Sigmoid colon (tissue), 6 donors: ENCODE measurements at regions not wholly inside any gene's neighbourhood (a gene's known extent, or its start where the extent isn't known, plus 50 kb on each side); places are given as distances from the start of the nearest gene placed in this dataset.
"Not testable (repeated sequence)": the region's sequence is repeated elsewhere in the genome, so short reads cannot be mapped to it uniquely, and the experiment has no call there.

Source experiments
- DNase-seq: peaks from one replicate; pipeline ENCODE4 v3.0.0-alpha.2; 2019
- H3K27ac ChIP-seq, 4 donors: fragments of 200-600 bp; sonication (generic); one replicate each; pipeline ENCODE4 v1.5.1; 2016 to 2019; ENCODE audit warnings: mild to moderate bottlenecking in 1 of 4
- H3K27me3 ChIP-seq, 3 donors: fragments of 200-600 bp; sonication (generic); one replicate each; pipeline ENCODE4 v1.5.1; 2019; ENCODE audit warnings: mild to moderate bottlenecking in 1 of 3
- H3K36me3 ChIP-seq, 4 donors: fragments of 200-600 bp; sonication (generic); one replicate each; pipeline ENCODE4 v1.5.1; 2016 to 2019
- H3K4me1 ChIP-seq, 4 donors: fragments of 200-600 bp; sonication (generic); one replicate each; pipeline ENCODE4 v1.5.1; 2017 to 2019
- H3K4me3 ChIP-seq, 4 donors: fragments of 200-600 bp; sonication (generic); one replicate each; pipeline ENCODE4 v1.5.1; 2017 to 2019; ENCODE audit warnings: mild to moderate bottlenecking in 2 of 4, moderate library complexity in 1 of 4
- H3K9me3 ChIP-seq, 4 donors: fragments of 200-600 bp in 3 of 4; sonication (generic) in 3 of 4; one replicate each; pipeline versions ENCODE4 v1.5.1 to v1.6.1; 2013 to 2019
- CTCF ChIP-seq, 4 experiments: fragments of 450-650 bp in 3 of 4; fragments of 200-600 bp in 1 of 4; IDR thresholded peaks; one replicate each; pipeline ENCODE4 v1.5.1; 2016 to 2019; ENCODE audit warnings: antibody characterized with exemption in 4 of 4, mild to moderate bottlenecking in 3 of 4, moderate library complexity in 2 of 4
- EP300 ChIP-seq, 4 donors: sonication (generic); formaldehyde crosslinking; IDR thresholded peaks; one replicate each; pipeline ENCODE4 v1.6.1; 2017; ENCODE audit warnings: antibody characterized with exemption in 4 of 4
- POLR2A ChIP-seq, 2 donors: fragments of 450-650 bp; IDR thresholded peaks; one replicate each; pipeline ENCODE4 v1.6.1; 2016; ENCODE audit warnings: antibody characterized with exemption in 2 of 2, mild to moderate bottlenecking in 2 of 2, moderate library complexity in 2 of 2
- POLR2AphosphoS5 ChIP-seq, 4 donors: sonication (generic); formaldehyde crosslinking; IDR thresholded peaks; one replicate each; pipeline ENCODE4 v1.6.1; 2017; ENCODE audit warnings: antibody characterized with exemption in 4 of 4
- WGBS, 2 donors: extraction: QIAGEN DNeasy Blood & Tissue Kit; methylation state at CpG; one replicate each; pipeline ENCODE4 v1.1.7; 2013; 5-methylcytosine and 5-hydroxymethylcytosine counted together
- intact Hi-C: fragments of 100-400 bp; cut with DNase I; formaldehyde crosslinking; loops from one replicate; pipeline ENCODE4 v1.15.1; 2023
- donor health status: healthy with polysubstance abuse.
- donor health status: healthy.

DNA sequence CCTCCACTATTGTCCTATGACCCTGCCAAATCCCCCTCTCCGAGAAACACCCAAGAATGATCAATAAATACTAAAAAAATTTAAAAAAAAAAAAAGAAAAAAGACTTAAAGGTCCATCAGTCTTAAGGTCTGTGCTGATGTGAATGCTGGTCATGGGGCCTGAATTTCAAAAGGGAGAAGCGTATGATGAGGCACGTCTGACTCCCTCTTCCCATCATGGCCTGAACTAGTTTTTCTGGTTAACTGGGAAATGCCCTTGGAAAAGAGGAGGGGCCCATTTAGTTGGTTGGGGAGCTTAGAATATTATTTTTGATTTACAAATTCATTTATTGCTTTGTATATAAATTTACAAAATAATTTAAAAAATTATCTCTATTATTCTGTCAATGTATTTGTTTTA is 291.0 kb upstream of the CDH19 start:
- no peak for DNase-seq
- Histone ChIP-seq H3K36me3 (no peaks in the 10 kb centered on the region), H3K27ac (no peak overlapping the region), H3K4me3 (no peak overlapping the region), H3K27me3 (no peaks in the 10 kb centered on the region), H3K4me1 (no peaks in the 10 kb centered on the region), H3K9me3 (no peaks in the 10 kb centered on the region)
- WGBS, 2 donors, result 63 to 81% methylated on average over 3 of the region's 3 CpGs
- TF ChIP-seq EP300 (IDR thresholded peaks at IDR 0.05) (no peak), POLR2A (IDR thresholded peaks at IDR 0.05) (no peak), CTCF (IDR thresholded peaks at IDR 0.05) (no peak)
- intact Hi-C loops, result no loop called here

DNA sequence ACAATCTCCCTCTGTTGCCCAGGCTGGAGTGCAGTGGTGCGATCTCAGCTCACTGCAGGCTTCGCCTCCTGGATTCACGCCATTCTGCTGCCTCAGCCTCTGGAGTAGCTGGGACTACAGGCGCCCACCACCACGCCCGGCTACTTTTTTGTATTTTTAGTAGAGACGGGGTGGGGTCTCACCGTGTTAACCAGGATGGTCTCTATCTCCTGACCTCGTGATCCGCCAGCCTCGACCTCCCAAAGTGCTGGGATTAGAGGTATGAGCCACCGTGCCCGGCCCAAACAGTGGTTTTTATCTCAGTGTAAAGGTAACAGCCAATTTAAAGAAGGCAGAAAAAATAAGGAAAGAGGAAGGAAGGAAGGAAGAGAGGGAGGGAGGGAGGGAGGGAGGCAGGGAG is 288.5 kb upstream of the CDH19 start:
- DNase-seq, H3K36me3 ChIP-seq, H3K4me3 ChIP-seq, intact Hi-C loops, H3K27me3 ChIP-seq, H3K9me3 ChIP-seq, H3K4me1 ChIP-seq, H3K27ac ChIP-seq: not testable (repeated sequence)
- WGBS, 2 donors, result 94 to 95% methylated on average over 13 of the region's 13 CpGs

GRCh38 chr18:66874812-66875474 is 271.1 kb upstream of the CDH19 start:
- H3K27ac ChIP-seq, result no peak overlapping the region
- intact Hi-C loops, result no loop called here
- no peak overlapping the region for H3K4me3 ChIP-seq
- no peaks in the 10 kb centered on the region for H3K9me3 ChIP-seq
- H3K4me1 ChIP-seq, result no peaks in the 10 kb centered on the region
- WGBS, 2 donors, result 16 to 58% methylated on average over 3 of the region's 3 CpGs
- no peaks in the 10 kb centered on the region for H3K36me3 ChIP-seq
- no peaks in the 10 kb centered on the region for H3K27me3 ChIP-seq
- no peak for DNase-seq
- no peak for TF ChIP-seq EP300 (IDR thresholded peaks at IDR 0.05)
- no peak for TF ChIP-seq POLR2A (IDR thresholded peaks at IDR 0.05)

- H3K36me3 ChIP-seq, result no peaks in the 10 kb centered on the region
- H3K9me3 ChIP-seq, result no peaks in the 10 kb centered on the region
- intact Hi-C loops, result no loop called here
- no peak overlapping the region for H3K4me3 ChIP-seq
- DNase-seq, result no peak
- no peak overlapping the region for H3K27ac ChIP-seq
- H3K4me1 ChIP-seq, result no peaks in the 10 kb centered on the region
- no peak for TF ChIP-seq EP300 (IDR thresholded peaks at IDR 0.05)
- TF ChIP-seq CTCF (IDR thresholded peaks at IDR 0.05), result no peak
- TF ChIP-seq POLR2AphosphoS5 (IDR thresholded peaks at IDR 0.05), result no peak
- no peak for TF ChIP-seq POLR2A (IDR thresholded peaks at IDR 0.05)
- no peaks in the 10 kb centered on the region for H3K27me3 ChIP-seq
Measured at GRCh38 chr18:66874375-66874774, 270.5 kb upstream of the CDH19 start.

GRCh38 chr18:66873899-66874298 is 270.0 kb upstream of the CDH19 start:
- H3K9me3 ChIP-seq, result no peaks in the 10 kb centered on the region
- 89% methylated on average over 4 of the region's 4 CpGs for WGBS, 2 donors
- H3K27ac ChIP-seq, result no peak overlapping the region
- no peak for DNase-seq
- intact Hi-C loops, result no loop called here
- H3K4me1 ChIP-seq, result no peaks in the 10 kb centered on the region
- TF ChIP-seq POLR2AphosphoS5 (IDR thresholded peaks at IDR 0.05) (no peak), CTCF (IDR thresholded peaks at IDR 0.05) (no peak), EP300 (IDR thresholded peaks at IDR 0.05) (no peak)
- no peaks in the 10 kb centered on the region for H3K36me3 ChIP-seq
- H3K4me3 ChIP-seq, result no peak overlapping the region
- H3K27me3 ChIP-seq, result no peaks in the 10 kb centered on the region

DNA sequence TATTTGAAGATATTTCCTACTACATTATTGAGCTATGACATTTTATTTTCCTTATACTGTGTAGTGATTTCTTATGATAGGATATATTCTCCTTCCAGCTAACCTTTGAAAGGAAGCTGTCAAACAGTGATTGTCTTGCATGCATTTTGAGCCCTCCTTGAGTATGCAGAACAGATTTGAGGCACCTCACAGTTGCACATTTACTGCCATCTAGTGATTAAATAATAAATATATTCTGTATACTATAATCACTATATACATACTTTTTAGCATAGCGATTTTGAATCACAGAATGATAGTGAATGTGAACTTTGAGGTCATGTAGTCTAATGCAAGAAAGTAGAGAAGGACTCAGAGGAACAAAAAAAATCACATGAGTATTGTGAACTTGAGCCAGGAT is 268.4 kb upstream of the CDH19 start:
- Histone ChIP-seq H3K9me3 (no peaks in the 10 kb centered on the region), H3K27me3 (no peaks in the 10 kb centered on the region), H3K36me3 (no peaks in the 10 kb centered on the region), H3K4me1 (no peaks in the 10 kb centered on the region), H3K4me3 (no peak overlapping the region), H3K27ac (no peak overlapping the region)
- intact Hi-C loops, result no loop called here
- no peak for DNase-seq
- TF ChIP-seq POLR2AphosphoS5 (IDR thresholded peaks at IDR 0.05) (no peak), CTCF (IDR thresholded peaks at IDR 0.05) (no peak), EP300 (IDR thresholded peaks at IDR 0.05) (no peak), POLR2A (IDR thresholded peaks at IDR 0.05) (no peak)
- 15 to 44% methylated on average over 1 of the region's 1 CpG for WGBS, 2 donors
